ENCODE measurements at regions not wholly inside any gene's neighbourhood (a gene's known extent, or its start where the extent isn't known, plus 50 kb on each side); places are given as distances from the start of the nearest gene placed in this dataset.

DNA sequence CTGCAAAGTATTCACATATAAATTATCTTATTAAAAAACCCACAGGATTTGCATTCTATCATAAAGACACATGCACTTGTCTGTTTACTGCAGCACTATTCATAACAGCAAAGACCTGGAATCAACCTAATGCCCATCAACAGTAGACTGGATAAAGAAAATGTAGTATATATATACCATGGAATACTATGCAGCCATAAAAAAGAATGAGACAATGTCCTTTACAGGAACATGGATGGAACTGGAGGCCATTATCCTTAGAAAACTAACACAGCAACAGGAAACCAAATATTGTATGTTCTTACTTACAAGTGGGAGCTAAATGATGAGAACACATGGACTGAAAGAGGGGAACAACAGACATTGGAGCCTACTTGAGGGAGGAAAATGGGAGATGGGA is 97.0 kb downstream of the FAM217A start:
- no peak for TF ChIP-seq EP300 (IDR thresholded peaks at IDR 0.05)
- TF ChIP-seq, protein P1, sequence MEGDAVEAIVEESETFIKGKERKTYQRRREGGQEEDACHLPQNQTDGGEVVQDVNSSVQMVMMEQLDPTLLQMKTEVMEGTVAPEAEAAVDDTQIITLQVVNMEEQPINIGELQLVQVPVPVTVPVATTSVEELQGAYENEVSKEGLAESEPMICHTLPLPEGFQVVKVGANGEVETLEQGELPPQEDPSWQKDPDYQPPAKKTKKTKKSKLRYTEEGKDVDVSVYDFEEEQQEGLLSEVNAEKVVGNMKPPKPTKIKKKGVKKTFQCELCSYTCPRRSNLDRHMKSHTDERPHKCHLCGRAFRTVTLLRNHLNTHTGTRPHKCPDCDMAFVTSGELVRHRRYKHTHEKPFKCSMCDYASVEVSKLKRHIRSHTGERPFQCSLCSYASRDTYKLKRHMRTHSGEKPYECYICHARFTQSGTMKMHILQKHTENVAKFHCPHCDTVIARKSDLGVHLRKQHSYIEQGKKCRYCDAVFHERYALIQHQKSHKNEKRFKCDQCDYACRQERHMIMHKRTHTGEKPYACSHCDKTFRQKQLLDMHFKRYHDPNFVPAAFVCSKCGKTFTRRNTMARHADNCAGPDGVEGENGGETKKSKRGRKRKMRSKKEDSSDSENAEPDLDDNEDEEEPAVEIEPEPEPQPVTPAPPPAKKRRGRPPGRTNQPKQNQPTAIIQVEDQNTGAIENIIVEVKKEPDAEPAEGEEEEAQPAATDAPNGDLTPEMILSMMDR (IDR thresholded peaks at IDR 0.05) = no peak

Measured in tibial nerve (tissue), 4 donors.